ENCODE measurements at regions not wholly inside any gene's neighbourhood (a gene's known extent, or its start where the extent isn't known, plus 50 kb on each side); places are given as distances from the start of the nearest gene placed in this dataset.
A peak's percentile ranks its signal among the peaks of the same experiment; 100 is the strongest.

GRCh38 chr1:36715797-36716196, 233.1 kb upstream of the CSF3R start:
- DNase-seq = no peak

GRCh38 chr1:36714301-36714700, 231.6 kb upstream of the CSF3R start:
- no peak for DNase-seq

DNA sequence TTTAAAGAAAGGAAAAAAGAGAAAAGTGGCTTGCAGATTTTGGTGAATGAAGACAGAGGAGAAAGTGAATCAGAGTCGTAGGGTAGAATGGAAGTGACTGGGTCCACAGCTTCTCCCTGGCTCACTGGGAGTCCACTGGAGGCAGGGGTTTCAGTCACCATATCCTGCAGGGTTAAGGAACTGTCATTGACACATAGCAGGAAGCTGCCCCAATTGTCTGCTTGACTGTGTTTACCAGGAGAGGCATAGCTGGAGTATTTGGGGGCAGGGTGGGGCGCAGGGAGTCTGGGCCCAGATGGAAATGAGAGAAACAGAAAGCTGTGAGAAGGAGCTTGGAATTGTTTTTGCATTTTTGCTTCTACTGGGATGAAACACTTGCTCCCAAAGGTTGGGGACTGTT, 228.8 kb upstream of the CSF3R start:
- no peak for DNase-seq

DNA sequence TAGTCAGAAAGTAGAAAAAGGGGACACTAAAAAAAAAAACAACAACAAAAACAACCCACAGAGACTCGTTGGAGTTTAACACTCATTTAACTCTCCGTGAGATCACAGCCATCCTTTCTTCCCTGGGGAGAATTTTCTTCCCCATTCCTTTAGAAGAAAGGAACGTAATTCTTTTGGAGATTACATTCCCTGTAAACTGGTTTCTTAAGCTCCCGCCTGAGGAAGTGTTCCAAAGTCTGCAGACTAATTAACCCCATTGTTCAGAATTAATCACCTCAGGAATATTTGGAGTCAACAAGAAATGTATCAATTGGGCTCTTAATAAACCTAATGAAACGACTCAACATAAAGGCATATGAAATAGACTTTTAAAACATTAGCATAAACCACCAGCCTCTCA, 228.2 kb upstream of the CSF3R start:
- DNase-seq = no peak

DNA sequence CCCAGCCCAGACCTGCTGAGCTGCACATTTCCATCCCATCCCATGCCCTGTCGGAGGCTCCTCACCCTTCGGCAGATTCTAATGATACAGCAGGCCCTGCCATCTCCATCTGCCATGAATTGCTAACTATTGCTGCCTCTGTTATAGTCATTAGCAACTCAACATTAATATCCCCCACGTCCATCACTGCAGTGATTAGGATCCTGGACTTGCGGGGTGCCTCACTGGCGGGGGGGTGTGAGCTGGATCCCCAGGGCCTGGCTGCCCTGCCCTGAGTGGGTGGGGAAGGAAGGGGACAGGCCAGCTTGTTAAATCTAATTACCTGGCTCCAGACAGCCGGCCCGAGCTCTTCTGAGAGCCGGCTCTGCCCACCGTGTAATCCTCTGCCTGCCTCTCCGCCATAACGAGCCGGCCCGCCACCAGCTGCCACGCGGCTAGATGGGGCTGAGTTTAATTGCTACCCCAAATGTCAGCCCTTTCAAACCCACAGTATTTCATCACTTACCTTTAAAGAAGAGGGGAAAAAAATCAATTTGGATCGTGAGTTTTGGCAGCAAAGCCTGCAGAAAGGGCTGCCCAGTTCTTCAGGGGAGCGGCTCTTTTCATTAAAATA, 227.3 kb upstream of the CSF3R start:
- no peak for DNase-seq

DNA sequence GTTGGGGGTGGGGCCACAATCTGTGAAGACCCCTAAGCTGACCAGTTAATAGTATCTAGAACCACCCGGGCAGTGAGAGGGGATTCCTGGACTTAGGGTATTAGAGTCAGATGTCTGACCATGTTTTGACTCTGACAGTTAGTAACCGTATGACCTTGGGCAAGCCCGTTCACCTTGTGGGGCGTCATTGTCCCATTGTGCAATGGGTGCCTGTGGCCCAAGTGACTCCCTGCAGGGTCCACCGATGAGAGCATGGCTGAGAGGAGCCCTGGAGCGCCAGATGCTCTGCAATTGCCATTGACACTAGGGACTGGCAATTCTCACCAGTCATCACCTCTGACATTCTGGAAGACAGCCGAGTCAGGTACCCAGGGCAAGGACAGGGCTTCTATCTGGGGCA, 225.9 kb upstream of the CSF3R start:
- DNase-seq = no peak

- DNase-seq = no peak
Observed at GRCh38 chr1:36707221-36707620, 224.5 kb upstream of the CSF3R start.

GRCh38 chr1:36706416-36706815, 223.7 kb upstream of the CSF3R start:
- no peak for DNase-seq

GRCh38 chr1:36705629-36706028, 222.9 kb upstream of the CSF3R start:
- no peak for DNase-seq

DNA sequence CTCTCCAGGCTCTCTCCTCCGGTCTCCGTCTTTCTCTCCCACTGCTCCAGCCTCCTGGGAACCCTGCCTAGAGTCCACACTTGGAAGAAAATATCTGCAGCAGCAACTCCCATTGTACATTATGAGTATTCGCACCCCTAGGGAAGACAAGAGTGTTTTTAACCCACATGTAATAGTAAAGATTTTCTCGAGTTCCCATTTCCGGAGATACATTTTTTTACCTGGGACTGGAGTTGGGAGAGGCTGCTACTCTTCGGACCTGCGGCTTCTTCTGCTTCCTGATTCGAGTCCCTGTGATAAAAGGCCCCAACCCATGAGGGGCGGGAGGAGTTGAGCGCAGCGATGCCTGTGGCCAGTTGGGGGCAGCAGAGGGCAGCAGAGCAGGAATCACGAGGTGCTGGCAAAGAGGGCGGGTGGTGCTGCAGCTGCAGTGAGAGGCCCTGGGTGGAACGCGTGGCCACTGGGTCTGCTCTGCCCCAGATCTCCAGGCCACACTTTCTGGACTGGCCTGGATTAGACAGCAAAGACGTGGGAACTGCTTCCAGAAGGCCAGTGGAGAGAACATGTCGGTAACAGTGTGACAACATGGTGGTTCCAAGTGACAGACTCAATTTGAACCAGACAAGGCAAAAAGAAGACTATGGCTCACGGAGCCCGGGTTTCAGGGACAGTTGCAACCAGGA, 221.0 kb upstream of the CSF3R start:
- DNase-seq = peak; percentile 24

GRCh38 chr1:36702963-36703362, 220.2 kb upstream of the CSF3R start:
- no peak for DNase-seq

DNA sequence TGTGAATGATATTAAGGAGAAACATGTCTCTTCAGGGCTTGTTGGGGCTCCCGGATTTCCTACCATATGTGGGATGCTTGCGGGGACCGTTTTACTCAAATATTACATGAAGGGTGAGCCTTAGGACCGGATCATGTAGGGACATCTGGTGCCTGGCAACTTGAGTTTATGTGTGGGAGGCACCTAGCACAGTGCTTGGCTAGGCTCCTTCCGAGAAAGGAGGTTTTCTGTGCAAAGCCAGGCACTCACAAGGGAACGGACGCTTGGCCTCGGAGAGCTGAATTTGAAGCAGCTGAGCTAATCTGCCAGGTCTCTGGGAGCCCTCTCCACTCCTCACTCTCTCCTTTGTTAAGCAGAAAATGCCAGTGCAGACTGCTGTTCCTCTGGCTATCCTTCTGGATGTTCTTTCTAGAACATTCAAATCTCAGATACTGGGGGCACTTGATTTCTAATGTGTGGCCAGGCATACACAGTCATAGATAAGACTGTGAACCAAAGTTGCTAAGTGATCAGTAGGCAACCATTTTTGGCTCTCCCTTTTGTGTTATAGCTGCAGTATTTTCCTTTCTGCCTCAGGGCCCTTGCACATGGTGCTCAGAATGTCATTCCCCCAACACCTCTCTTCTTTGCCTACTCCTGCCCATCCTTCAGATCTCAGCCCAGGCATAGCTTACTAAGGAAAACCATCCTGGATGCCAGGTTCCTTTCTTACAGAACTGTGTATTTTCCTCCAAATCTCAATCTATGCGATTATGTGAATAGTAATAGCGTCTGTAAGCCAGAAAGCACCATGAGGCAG, 216.6 kb upstream of the CSF3R start:
- no peak for DNase-seq

- DNase-seq = no peak
Observed at GRCh38 chr1:36697836-36698605, 215.3 kb upstream of the CSF3R start.

DNA sequence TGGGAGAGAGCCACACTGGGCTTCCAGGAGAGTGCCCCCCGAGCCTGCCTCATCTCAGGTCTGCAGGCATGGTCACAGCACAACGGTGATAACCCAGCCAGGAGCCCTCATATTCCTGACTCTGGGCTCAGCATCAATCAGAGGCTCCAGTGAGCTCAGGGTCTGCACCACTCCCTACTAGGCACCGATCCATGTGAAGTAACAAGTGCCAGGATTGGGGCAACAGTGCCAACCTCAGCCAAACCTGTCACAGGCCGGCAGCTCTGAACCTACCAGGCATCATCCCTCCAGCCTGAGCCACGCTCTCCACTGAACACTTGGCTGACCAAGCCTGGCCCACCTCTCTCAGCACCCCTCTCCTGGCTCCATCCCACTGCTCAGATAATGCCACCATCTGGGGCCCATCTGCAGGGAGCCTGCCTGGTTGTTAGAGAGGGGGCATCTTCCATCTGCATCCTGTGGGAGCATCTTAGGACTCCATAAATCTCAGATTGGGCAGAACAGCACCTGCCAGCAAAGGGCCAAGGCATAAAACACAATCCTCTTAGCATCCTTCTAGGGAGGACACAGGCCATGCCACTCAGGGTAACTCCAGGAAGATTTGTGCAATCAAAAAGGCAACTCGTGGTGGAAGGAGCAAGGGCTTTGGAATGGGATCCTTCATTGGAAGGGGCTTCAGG, 213.7 kb upstream of the CSF3R start:
- DNase-seq = no peak

- no peak for DNase-seq
Observed at GRCh38 chr1:36693603-36694002, 210.9 kb upstream of the CSF3R start.

- DNase-seq = no peak
Observed at GRCh38 chr1:36693161-36693525, 210.4 kb upstream of the CSF3R start.

DNA sequence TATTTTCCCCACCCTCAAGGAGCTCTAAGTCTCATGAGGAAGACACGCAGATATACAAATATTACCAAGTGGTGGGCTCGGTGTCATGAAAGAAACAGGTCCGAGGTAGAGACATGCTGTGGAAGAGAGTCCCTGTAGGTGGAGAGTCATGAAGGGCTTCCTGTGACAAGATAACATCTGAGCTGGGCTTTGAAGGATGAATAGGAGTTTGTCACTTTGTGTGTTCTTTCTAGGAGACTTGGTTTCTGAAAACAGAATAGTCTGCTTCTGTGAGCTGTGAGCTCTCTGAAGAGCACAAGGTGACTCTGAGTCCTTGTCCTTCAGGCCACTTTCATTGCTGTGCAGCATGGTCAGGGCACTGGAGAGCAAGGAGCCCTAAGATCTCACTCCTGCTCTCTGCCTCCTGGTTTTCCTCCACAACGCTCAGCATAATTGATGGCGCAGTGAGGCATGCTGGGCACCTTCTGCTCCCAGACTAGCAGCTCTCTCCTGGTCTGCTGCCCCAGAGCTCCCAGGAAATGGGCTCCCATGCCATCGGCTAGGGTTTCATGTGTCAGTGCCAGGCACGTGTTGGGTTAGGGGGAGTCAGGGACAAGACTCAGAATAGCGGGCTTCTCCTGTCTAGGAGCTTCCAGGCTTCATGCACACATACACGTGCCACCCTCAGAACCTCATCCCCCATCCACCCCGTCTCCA, 209.9 kb upstream of the CSF3R start:
- no peak for DNase-seq

DNA sequence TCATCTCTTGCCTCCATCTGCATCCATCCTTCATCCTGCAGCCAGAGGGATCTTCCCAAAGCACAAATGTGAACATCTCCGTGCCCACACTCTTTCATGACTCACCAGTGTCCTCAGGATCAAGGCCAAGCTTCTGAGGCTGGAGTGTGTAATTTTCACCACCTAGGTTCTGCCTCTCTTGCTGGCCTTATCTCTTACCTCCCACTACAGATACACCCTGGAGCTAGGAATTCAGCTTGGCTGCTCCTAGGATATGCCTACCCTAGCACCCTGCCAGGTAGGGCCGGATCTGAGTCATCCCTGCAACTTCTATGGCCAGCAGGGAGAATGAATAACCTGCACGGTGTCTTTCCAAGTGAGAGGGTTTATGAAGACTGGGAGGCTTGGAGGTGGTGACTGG, 208.7 kb upstream of the CSF3R start:
- DNase-seq = no peak

DNA sequence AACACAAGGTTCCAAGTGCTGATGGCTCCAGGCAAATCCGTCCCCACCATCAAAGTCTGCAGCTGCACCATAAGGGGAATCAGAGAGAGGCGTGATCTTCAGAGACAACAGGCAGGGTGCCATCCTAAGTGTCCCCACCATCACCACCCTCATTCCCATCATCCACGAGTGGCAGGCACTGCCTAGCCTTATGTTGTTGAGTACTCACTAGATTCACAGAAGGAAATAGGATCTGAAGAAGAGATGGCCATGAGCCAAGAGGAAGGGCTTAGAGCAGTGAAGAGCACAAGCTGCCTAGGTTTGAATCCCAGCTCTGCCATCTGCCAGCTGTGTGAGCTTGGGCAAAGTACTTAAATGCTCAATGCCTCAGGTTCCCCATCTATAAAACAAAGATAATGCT, 207.3 kb upstream of the CSF3R start:
- DNase-seq = peak; percentile 3

- no peak for DNase-seq
Observed at GRCh38 chr1:36687312-36687711, 204.6 kb upstream of the CSF3R start.

DNA sequence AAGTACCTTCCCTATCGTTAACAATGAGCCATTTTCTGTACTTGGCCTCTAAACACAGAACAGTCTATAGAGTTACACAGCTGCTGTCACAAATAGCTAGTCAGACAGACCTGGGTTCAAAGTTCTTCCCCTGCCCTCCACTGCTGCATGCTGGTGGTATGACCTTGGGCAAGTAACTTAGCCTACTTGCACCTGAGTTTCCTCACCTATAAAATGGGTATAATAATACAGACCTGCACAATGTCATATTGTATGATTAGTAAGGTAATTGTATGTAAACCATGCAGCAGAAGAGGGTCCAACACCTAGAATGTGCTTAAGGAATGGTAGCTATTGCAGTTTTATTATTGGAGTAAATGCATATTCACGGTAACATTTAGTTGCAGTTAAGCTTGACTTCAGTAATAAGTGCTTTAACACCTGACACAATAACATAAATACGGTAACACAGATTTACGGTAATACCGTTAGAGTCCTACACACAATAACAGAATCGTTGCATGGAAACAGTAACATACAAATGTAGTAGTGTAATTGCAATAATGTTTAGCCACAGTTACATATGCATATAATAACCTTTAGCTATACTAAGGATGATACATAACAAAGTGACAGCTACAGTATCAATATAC, 193.3 kb upstream of the CSF3R start:
- DNase-seq = no peak

DNA sequence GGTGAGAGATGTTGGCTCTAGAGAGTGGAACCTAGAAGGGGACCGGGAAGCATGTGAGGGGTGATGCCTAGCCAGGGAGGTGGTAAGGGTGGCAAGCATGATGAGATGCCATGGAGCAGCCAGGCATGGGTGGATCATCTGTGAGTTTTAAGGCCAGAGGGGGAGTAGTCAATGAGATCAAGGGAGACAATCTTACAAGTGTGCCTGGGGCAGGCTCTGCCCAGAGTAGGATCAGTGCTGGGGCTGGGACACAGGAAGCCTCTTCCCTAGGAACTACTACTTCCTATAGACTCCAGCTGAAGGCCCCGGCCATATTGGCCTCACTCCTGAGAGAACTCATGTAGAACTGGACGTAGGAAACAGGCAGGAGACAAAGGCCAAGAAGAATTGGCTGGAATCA, 192.4 kb upstream of the CSF3R start:
- DNase-seq = no peak
